HG02642 (cell line): ENCODE measurements at regions not wholly inside any gene's neighbourhood (a gene's known extent, or its start where the extent isn't known, plus 50 kb on each side); places are given as distances from the start of the nearest gene placed in this dataset.
"Not testable (repeated sequence)": the region's sequence is repeated elsewhere in the genome, so short reads cannot be mapped to it uniquely, and the experiment has no call there.

Experiments
- ATAC-seq: cut with Tn5 transposase; IDR thresholded peaks from one replicate; pipeline ENCODE4 v1.9.1; 2021; ENCODE audit warnings: mild to moderate bottlenecking; ENCODE audit not compliant: unreplicated experiment, poor library complexity

DNA sequence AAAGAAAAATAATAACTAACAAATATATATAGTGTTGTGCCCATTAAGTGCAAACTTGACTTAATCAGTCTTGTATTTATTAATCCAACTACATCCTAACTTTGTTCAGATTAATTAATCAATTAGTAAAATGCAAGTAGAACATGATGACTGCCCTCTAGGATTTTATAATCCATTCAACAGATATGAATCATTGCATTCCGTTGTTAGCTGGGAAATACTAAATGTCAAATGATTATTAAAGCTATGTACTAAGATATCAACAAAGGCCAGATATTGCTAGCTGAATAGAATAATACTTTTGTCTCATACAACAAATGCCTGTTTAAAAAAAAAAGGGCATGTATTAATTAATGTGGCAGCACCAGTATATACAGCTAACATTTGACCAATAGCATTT, 1366.3 kb downstream of the STIM2 start:
- ATAC-seq, result no peak

DNA sequence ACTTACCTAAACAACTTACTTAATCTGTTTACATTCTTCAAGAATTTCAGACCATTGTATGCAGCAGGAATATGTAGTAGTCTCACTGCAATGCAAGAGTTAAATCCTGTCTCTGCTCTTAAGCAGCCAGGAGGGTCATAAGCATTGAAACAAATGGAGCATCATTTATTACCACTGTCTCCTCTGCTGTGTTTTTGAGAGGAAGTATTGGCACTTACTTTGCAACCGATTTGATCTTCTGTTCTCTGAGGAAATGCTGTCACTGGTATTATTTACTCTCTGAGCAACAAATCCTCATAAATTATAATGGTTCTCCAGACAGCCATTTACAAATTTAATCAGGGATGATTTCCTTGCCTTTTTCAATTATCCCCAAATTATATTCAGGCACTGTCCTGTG, 1367.1 kb downstream of the STIM2 start:
- no peak for ATAC-seq

DNA sequence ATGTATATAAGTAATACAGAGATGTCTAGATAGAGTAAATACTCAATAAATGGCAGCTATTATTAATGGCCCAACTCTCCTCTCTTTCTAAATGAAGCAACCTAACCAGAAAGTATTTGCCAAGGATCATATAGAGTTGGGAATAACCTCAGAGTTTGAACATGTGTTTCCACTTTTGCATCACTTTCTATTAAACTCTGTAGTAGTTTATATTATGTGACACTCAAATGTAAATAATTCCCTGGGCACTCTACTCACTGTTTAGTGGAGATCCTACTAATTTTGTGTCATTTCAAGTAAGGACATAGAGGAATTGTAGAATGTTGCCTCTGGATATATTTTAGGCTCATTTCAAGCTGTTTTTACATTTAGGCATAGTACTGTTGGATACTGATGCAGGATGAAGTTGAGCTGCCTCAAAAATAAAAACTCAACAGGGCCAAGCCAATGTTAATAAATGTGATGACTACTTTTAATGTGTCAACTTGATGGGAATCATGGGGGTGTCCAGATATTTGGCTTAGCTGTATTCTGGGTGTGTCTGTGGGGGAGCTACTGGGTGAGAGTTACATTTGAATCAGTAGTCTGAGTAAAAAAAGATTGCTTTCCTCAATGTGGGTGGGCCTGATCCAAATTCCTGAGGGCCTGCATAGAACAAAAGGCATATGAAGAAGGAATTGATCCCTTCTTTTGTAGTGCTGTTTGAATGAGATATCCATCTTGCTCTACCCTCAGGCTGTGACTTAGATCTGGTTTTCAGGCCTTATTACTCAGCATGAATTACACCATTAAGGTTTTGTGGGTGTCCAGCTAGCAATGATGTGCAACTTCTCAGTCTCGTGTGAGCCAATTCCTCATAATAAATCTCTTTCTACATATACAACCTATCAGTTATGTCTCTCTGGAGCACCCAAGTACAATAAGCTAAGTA, 1368.2 kb downstream of the STIM2 start:
- ATAC-seq, result no peak

DNA sequence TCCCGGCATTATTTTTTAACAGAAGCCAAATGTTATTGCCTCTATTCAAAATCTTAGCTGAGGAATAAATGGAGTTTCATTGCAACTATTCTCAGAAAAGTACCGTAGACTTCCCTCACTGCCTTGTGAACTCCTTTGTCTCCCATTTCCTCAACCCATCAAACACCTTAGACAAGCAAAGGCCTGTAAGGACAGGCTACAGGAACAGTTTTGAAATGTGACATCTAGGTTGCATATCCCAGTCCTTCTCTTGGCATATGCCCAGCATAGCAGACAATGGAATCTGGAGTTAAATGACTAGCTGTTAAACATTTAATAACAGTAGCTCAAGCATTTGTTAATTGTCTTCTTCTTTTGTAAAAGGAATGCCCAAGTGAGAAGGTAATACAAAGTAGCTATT, 1371.7 kb downstream of the STIM2 start:
- ATAC-seq, result no peak

DNA sequence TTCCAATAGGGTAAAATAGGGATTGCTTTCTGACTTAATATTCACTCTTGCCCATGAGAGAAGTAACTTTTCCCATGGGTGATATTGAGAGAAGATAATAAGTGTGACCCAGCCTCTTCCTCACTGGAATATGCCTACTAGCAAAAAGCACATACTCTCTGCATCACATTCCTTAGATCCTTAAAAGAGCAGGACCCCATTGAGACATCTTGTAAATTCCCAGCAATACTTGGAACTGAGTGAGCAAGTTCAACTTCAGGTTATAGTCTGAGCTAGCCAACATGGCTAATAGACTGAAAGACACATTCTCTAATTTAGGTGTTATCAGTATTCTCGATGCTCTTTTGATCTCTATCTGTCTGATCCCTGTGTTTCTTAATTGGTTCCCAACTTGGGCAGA, 1372.3 kb downstream of the STIM2 start:
- no peak for ATAC-seq

DNA sequence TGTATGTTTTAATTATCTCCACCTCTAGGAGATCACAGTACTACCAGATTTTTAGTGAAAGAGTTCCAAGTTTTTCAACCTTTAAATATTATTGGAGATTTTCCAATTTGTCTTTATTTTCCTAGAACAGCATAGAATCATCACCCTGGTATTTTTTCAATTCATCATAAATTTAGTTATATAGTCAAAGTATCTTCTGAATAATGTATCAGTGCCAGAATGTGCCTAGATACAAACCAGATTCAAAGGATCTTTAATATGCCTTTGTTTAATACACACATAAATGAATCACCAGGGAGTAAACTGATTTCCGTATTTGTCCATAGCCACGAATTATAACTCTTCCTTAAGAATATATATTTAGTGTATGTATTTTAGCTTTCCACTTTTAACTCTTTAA, 1373.1 kb downstream of the STIM2 start:
- ATAC-seq, result no peak

DNA sequence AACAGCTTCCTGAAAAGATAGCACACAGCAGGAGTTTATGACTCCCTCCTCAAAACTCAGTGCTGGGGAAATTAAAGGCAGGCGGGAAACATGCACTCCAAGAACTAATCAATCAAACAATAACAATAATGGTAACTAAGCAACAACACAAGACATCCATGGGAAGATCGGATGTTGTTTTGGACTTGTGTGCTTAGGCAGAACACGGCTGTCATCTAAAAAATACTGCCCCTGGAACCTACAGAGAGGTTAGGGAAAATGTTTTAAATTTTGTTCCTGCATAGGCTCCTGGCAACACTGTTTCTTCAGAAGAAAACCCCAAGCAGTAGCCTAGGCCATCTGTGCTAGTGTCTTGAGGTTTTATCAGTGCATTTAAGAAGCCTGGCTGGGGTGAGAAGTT, 1378.2 kb downstream of the STIM2 start:
- ATAC-seq, result no peak

DNA sequence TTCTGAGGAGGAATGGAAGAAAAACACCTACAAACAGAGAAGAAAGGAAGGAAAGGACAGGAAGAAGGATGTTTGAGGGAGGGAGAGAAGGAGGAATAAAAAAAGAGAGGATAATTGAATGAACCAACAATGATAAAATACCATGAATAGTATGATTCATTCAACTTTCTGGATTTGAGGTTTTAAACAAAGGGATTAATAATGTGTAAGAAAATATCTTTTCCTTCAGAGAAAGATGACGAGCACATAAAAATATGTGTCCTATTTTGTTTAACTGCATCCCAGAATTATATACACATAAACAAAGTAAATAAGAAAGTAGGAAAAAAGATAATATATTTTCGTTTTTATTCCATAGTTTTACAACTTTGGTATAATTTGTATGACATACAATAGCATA, 1380.4 kb downstream of the STIM2 start:
- ATAC-seq, result no peak

DNA sequence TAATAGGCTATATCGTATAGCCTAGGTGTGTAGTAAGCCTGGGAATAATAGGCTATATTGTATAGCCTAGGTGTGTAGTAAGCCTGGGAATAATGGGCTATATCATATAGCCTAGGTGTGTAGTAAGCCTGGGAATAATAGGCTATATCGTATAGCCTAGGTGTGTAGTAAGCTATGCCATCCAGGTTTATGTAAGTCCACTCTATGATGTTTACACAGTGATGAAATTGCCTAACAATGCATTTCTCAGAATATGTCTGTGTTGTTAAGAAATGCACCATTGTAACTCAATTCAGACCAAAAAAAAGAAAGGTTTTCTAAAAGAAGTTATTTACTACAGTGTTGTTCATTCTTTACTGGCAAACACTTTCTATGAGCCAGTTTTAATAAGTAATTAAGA, 1387.2 kb downstream of the STIM2 start:
- ATAC-seq, result no peak

DNA sequence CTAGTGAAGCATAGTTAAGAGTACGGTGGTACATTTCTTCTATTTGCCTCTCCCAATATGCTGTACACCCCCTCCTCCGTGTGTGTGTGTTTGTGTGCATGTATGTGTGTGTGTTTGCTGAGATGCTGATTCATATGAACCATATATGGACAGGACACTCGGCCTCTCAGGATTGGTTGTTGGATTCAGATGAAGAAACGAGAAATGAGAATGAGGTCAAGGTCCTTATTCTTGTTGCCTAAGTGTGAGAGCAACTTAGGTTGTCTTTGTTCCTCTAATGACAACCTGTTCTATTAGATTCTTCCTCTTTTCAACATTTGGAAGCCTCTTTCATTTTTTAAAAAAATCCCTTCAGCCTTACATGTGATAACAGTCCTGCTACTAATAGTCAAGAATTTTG, 1387.6 kb downstream of the STIM2 start:
- ATAC-seq, result no peak

DNA sequence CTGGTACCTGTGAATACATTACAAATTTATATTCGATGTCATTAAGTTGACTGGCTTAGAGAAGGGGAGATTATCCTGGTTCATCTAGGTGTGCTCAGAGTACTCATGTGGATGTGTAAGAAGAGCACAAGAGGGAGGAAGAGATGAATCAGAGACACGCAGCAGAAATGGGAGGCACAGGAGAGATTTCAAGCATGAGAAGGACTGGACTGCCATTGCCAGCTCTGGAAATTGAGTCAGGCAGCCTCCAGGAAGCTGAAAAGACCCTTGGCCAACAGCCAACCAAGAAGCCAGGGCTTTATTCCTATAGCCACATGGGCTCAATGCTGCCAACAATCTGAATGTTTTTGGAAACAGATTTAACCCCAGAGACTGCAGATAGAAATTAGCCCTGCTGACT, 1390.0 kb downstream of the STIM2 start:
- ATAC-seq, result no peak

DNA sequence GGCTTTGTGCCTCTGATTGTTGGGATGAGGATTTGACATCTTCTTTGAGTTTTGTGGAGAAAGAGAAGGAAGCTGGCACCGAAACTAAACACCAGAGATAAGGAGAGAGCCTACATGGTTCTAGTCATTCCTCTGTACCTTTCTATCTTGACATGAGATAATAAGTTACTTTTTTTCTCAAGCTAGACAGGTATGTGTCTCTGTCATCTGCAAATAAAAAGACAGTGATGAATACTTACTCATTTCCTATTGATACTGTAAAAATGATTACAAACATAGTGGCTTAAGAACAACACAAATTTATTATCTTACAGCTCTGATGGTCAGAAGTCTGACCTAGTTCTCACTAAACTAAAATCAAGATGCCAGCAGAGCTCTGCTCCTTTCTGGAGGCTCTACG, 1391.2 kb downstream of the STIM2 start:
- ATAC-seq, result no peak

DNA sequence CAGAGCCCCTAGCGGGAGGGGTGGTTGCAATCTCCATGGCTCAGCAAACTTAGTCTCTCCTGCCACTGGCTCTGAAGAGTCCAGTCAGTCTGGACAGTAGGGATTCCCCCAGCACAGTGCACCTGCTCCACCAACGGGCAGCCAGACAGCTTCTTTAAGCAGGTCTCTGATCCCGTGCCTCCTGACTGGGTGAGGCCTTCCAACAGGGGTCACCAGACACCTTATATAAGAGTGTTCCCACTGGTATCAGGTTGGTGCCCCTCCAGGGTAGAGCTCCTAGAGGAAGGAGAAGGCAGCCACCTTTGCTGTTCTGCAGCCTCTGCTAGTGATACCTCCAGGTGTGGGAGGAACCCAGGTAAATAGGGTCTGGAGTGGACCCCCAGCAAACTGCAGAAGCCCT, 1393.4 kb downstream of the STIM2 start:
- ATAC-seq, result no peak

DNA sequence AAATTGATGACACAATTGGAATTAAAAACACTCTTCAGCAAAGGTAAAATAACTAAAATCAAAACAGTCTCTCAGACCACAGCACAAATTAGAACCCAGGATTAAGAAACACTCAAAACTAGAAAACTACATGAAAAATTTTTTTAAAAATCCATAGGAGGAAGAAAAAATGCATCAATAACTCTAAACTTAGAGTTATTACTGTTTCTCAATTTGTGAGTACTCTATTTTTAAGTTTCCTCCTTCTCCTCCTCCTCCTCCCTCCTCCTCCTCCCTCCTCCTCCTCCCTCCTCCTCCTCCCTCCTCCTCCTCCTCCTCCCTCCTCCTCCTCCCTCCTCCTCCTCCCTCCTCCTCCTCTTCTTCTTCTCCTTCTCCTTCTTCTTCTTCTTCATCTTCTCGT, 1395.7 kb downstream of the STIM2 start:
- no peak for ATAC-seq

DNA sequence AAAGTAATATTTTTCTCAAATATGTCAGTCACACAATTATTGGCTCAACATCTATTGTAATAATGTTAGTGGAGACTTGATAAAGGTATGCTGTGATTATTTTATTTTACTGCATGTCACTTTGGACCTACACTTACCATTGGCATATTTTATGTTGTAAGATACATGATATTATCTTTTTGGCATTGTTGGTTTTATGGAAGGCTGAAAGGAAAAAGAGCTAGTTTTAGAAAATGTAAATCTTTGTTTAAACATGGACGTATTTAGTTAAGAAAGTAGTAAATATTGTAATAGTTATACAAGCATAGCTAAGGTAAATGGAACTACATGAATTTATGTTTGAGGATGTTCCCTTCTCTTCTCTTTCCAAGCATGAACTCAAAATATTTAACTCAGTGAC, 1399.3 kb downstream of the STIM2 start:
- ATAC-seq, result no peak

DNA sequence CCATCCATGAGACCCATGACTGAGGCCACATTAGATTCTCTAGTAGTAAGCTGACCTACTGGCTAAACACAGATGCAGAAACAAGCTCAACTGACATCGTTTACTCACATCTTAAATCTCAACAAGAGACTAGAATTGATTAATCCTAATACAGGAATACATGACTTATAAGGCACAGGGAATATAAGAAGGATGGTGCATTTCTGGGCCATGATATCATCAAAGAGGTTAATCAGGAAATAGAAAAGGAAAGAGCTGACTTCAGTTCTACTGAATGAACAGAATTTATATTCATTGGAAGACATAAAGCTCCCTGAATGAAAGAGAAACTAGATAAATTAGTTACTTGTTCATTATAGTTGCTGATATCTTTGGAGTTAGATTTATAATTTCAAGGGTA, 1406.5 kb downstream of the STIM2 start:
- ATAC-seq, result no peak

DNA sequence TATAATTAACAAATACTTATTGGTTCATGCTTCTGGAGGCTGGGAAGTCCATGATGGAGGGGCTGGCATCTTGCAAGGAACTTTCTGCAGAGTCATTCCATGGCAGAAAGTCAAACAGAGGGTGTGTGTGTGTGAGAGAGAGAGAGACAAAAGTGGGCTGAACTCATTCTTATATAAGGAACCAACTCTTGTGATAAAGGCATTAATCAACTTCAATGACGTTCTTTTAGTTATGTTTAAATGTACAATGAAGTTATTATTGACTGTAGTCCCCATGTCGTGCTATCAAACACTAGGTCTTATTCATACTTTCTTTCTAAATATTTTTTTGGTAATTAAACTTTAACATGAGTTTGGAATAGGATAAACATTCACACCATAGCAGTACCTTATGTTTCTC, 1408.8 kb downstream of the STIM2 start:
- ATAC-seq, result no peak

DNA sequence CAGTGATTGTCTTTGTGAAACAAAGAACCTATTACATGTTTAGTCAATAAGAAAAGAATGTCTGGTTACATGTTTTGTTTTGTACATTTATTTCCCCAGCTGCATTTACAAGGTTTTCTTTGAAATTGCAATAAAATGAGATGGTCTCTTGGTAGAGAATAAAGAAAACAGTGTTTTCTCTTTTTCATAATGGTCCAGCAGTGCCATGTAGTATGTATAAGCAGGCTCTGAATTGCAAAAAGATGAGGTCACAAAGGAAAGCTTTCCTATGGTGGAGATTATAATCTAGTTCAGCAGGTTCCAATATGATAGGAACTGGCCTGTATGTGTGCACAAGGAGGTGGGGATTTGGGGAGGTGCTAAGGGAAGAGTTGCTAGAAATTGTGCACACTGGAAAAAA, 1417.3 kb downstream of the STIM2 start:
- ATAC-seq, result no peak

DNA sequence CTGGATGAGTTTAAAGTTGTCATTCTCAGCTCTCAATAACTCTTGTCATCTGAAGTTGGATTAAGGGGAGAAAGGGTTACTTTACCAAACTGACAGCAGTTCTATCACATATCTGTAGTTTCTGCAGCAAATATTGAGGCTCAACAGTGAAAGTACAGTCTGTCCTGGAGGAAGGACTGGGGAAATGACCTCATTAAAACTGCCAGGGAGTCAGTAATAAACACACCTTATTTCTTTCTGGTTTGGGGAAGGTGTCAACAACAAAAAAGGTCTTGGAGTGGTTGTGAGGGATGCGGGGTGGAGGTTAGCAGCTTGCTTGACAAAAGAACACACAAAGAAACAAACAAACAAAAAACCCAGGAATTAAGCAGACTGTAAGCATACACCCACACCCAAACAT, 1418.0 kb downstream of the STIM2 start:
- ATAC-seq, result no peak

DNA sequence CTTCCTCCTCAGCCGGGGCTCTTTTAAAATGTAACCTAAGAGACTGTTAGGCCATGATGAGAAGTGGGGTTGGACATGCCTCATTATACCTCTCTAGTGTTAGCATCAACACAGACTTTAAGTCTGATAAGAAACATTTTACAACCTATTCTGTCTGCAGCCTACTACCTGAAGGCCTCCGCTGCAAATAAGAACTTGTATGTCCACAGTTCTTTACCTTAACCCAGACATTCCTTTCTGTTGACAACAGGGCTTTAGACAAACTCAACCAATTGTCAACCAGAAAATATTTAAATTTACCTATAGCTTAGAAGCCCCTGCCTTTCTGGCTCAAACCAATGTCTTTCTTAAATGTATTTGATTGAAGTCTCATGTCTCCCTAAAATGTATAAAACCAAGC, 1418.6 kb downstream of the STIM2 start:
- ATAC-seq, result no peak

DNA sequence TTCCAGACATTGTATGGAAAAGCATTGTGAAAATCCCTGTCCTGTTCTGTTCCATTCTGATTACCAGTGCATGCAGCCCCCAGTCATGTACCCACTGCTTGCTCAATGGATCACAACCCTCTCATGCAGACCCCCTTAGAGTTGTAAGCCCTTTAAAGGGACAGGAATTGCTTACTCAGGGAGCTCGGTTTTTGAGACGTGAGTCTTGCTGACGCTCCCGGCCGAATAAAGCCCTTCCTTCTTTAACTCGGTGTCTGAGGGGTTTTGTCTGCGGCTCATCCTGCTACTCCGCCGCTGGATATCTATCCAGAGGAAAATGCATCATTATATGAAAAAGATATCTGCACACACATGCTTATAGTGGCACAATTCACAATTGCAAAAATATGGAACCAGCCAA, 1425.6 kb downstream of the STIM2 start:
- ATAC-seq, result not testable (repeated sequence)

DNA sequence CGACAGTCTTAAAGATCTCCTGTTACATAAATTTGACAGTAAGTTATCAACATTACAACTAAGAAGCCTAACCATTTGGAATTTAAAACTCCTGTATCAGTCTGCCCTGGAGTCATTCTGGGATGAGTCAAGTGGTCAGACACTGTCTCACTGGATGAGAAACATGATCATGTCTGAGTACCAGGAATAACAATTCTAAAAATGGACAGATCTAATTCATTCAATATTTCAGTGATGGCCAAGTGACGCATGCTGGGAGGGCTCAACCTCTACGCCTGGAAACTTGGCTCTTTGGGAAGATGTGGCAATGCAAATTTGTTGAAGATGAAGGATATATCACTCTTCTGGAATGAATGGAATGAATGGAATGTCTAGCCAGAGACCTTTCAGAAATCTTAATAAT, 1427.2 kb downstream of the STIM2 start:
- ATAC-seq, result no peak
